ENCODE measurements at regions not wholly inside any gene's neighbourhood (a gene's known extent, or its start where the extent isn't known, plus 50 kb on each side); places are given as distances from the start of the nearest gene placed in this dataset.

DNA sequence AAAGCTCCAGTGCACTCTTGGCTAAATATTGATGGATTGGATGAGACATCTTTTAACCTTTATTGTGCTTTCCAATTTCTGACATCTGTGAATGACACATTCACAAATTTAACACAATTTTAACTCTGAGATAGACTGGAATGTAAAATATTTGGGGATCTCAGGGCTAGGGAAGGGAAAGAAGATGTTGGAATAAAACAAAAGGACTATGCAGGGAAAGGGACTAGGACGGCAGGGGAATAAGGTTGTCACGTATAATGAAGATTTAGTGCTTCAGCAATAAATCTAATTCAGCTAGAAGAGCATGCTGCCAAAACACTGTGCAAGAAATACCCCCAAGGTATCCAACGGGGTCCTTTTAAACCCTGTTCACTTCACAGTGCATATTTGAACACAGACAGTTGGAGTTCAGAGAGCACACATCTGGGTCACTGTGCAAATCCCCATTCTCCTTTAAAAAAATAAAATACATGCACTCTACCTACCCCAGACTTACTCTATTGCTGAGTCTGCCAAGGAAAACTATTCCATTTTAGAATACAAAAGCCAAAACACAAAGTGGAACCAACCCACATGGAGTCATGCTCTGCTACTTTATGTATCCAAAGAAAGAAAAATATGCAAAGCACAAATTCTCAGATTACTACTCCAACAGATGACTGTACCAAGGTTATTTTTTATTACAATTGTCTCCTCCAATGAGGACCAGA is 151.0 kb upstream of the RSPO3 start:
- TF ChIP-seq, protein P1, sequence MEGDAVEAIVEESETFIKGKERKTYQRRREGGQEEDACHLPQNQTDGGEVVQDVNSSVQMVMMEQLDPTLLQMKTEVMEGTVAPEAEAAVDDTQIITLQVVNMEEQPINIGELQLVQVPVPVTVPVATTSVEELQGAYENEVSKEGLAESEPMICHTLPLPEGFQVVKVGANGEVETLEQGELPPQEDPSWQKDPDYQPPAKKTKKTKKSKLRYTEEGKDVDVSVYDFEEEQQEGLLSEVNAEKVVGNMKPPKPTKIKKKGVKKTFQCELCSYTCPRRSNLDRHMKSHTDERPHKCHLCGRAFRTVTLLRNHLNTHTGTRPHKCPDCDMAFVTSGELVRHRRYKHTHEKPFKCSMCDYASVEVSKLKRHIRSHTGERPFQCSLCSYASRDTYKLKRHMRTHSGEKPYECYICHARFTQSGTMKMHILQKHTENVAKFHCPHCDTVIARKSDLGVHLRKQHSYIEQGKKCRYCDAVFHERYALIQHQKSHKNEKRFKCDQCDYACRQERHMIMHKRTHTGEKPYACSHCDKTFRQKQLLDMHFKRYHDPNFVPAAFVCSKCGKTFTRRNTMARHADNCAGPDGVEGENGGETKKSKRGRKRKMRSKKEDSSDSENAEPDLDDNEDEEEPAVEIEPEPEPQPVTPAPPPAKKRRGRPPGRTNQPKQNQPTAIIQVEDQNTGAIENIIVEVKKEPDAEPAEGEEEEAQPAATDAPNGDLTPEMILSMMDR (conservative IDR thresholded peaks at IDR 0.05; ENCODE audit: low read depth, low read length): no peak
- no peak for TF ChIP-seq EZH2 (IDR thresholded peaks at IDR 0.05; ENCODE audit: low read length, unreplicated experiment)
- TF ChIP-seq EZH2phosphoT487 (IDR thresholded peaks at IDR 0.05; ENCODE audit: borderline replicate concordance, low read length): no peak
